GM23338 (cell line): ENCODE measurements at regions not wholly inside any gene's neighbourhood (a gene's known extent, or its start where the extent isn't known, plus 50 kb on each side); places are given as distances from the start of the nearest gene placed in this dataset.

Experiments used
- ATAC-seq: fragments of 200-7000 bp; cut with Tn5 transposase; 3 replicates; pipeline ENCODE4 v1.9.1; 2020
- DNase-seq: peaks from one replicate; pipeline ENCODE4 v3.0.0-alpha.2; 2015; ENCODE audit warnings: low spot score
- H2AFZ ChIP-seq: fragments of 200-600 bp; sonication (generic); 2 replicates; pipeline ENCODE4 v1.8.0; 2016; ENCODE audit warnings: antibody characterized with exemption, mild to moderate bottlenecking, moderate library complexity
- H3F3A ChIP-seq: fragments of 200-600 bp; sonication (generic); replicated peaks from 2 replicates; pipeline ENCODE4 v1.8.0; 2017; ENCODE audit warnings: antibody characterized with exemption, mixed run types, low read depth
- H3K27ac ChIP-seq: fragments of 200-600 bp; sonication (generic); 2 replicates; pipeline ENCODE4 v1.6.1; 2016; ENCODE audit warnings: low read depth
- H3K27me3 ChIP-seq: fragments of 200-600 bp; sonication (generic); 2 replicates; pipeline ENCODE4 v1.8.0; 2016; ENCODE audit warnings: mild to moderate bottlenecking, mixed run types, moderate library complexity; ENCODE audit not compliant: insufficient read depth
- H3K36me3 ChIP-seq: fragments of 200-600 bp; sonication (generic); 2 replicates; pipeline ENCODE4 v1.8.0; 2016; ENCODE audit warnings: mild to moderate bottlenecking; ENCODE audit not compliant: insufficient read depth
- H3K4me1 ChIP-seq: fragments of 200-600 bp; sonication (generic); 2 replicates; pipeline ENCODE4 v1.8.0; 2016; ENCODE audit warnings: mild to moderate bottlenecking, moderate library complexity; ENCODE audit not compliant: insufficient read depth
- H3K4me2 ChIP-seq: fragments of 200-600 bp; sonication (generic); 2 replicates; pipeline ENCODE4 v1.7.1; 2017; ENCODE audit warnings: mixed run types
- H3K4me3 ChIP-seq: fragments of 200-600 bp; sonication (generic); 2 replicates; pipeline ENCODE4 v1.6.1; 2016; ENCODE audit warnings: mixed run types
- H3K79me2 ChIP-seq: fragments of 200-600 bp; sonication (generic); replicated peaks from 2 replicates; pipeline ENCODE4 v1.8.0; 2017; ENCODE audit warnings: mild to moderate bottlenecking; ENCODE audit not compliant: insufficient read depth
- H3K9me2 ChIP-seq: fragments of 200-600 bp; sonication (generic); 2 replicates; pipeline ENCODE4 v1.8.0; 2017; ENCODE audit not compliant: insufficient read depth
- H4K20me1 ChIP-seq: fragments of 200-600 bp; sonication (generic); replicated peaks from 2 replicates; pipeline ENCODE4 v1.8.0; 2017; ENCODE audit warnings: mild to moderate bottlenecking; ENCODE audit not compliant: insufficient read depth
- H3K27ac Mint-ChIP-seq: 2 replicates; pipeline ENCODE4 v1.8.0; 2020; ENCODE audit warnings: inconsistent platforms, mild to moderate bottlenecking, moderate library complexity, mixed read lengths
- H3K27me3 Mint-ChIP-seq: 3 replicates; pipeline ENCODE4 v1.8.0; 2022; ENCODE audit warnings: low read depth, mild to moderate bottlenecking, moderate library complexity, mixed read lengths, inconsistent platforms; ENCODE audit not compliant: insufficient read depth, poor library complexity
- H3K36me3 Mint-ChIP-seq: 3 replicates; pipeline ENCODE4 v1.8.0; 2021; ENCODE audit warnings: low read depth, mild to moderate bottlenecking, inconsistent platforms, moderate library complexity, mixed read lengths
- H3K4me1 Mint-ChIP-seq: 3 replicates; pipeline ENCODE4 v1.8.0; 2020; ENCODE audit warnings: mild to moderate bottlenecking, inconsistent platforms, mixed read lengths
- H3K4me3 Mint-ChIP-seq: 3 replicates; pipeline ENCODE4 v1.8.0; 2021; ENCODE audit warnings: moderate library complexity, mild to moderate bottlenecking, inconsistent platforms, mixed read lengths
- H3K9me3 Mint-ChIP-seq: 3 replicates; pipeline ENCODE4 v1.8.0; 2020; ENCODE audit warnings: moderate library complexity, mild to moderate bottlenecking, inconsistent platforms, mixed read lengths
- CREB1 ChIP-seq: fragments of 250-450 bp; sonication (Bioruptor Pico); IDR thresholded peaks from 2 replicates; pipeline ENCODE4 v1.5.0; 2020; ENCODE audit warnings: low read depth, mild to moderate bottlenecking, moderate library complexity
- ETS1 ChIP-seq: IDR thresholded peaks from 2 replicates; pipeline ENCODE4 v1.6.1; 2016; ENCODE audit warnings: antibody characterized with exemption
- EZH2 ChIP-seq: fragments of 200-600 bp; sonication (generic); IDR thresholded peaks from one replicate; pipeline ENCODE4 v1.8.0; 2017; ENCODE audit warnings: antibody characterized with exemption, mild to moderate bottlenecking, low read depth; ENCODE audit not compliant: unreplicated experiment
- EZH2phosphoT487 ChIP-seq: fragments of 200-600 bp; sonication (generic); IDR thresholded peaks from one replicate; pipeline ENCODE4 v1.8.1; 2018; ENCODE audit warnings: antibody characterized with exemption; ENCODE audit not compliant: unreplicated experiment
- JUNB ChIP-seq: IDR thresholded peaks from one replicate; pipeline ENCODE4 v1.6.1; 2016; ENCODE audit warnings: antibody characterized with exemption; ENCODE audit not compliant: unreplicated experiment
- NANOG ChIP-seq: IDR thresholded peaks from 2 replicates; pipeline ENCODE4 v1.6.1; 2016; ENCODE audit warnings: antibody characterized with exemption, borderline replicate concordance
- POLR2AphosphoS5 ChIP-seq: IDR thresholded peaks from 2 replicates; pipeline ENCODE4 v1.6.1; 2016; ENCODE audit warnings: antibody characterized with exemption, low read depth
- REST ChIP-seq: IDR thresholded peaks from one replicate; pipeline ENCODE4 v1.6.1; 2018; ENCODE audit warnings: antibody characterized with exemption; ENCODE audit not compliant: unreplicated experiment
- ZNF114 ChIP-seq: fragments of 250-450 bp; sonication (Bioruptor Pico); IDR thresholded peaks from 2 replicates; pipeline ENCODE4 v1.5.0; 2020; ENCODE audit warnings: mild to moderate bottlenecking, moderate library complexity
- ZNF331 ChIP-seq: fragments of 250-450 bp; sonication (Bioruptor Pico); IDR thresholded peaks from 2 replicates; pipeline ENCODE4 v1.5.0; 2020; ENCODE audit warnings: low read depth, mild to moderate bottlenecking, moderate library complexity
- ZNF462 ChIP-seq: fragments of 250-450 bp; sonication (Bioruptor Pico); IDR thresholded peaks from 2 replicates; pipeline ENCODE4 v1.5.0; 2020; ENCODE audit warnings: mild to moderate bottlenecking, moderate library complexity

GRCh38 chr11:111115890-111116289 is 129.6 kb upstream of the POU2AF2 start:
- no peaks in the 10 kb centered on the region for H4K20me1 ChIP-seq
- no peak overlapping the region for H3K4me3 ChIP-seq
- no peaks in the 10 kb centered on the region for H3K9me2 ChIP-seq
- H3K4me1 ChIP-seq, result no peaks in the 10 kb centered on the region
- H3K36me3 Mint-ChIP-seq, result no peaks in the 10 kb centered on the region; the same call in 2 of the 3 replicates
- no peaks in the 10 kb centered on the region for H3K79me2 ChIP-seq
- no peak for DNase-seq
- H3K27ac Mint-ChIP-seq, result no peak overlapping the region
- no peaks in the 10 kb centered on the region for H3K4me1 Mint-ChIP-seq
- H3K27me3 ChIP-seq, result no peaks in the 10 kb centered on the region
- H3K9me3 Mint-ChIP-seq, result no peaks in the 10 kb centered on the region
- no peak overlapping the region for H3K27ac ChIP-seq
- TF ChIP-seq ZNF114 (CRISPR knock-in tag) (no peak), ZNF331 (no peak), JUNB (no peak), EZH2phosphoT487 (no peak), POLR2AphosphoS5 (no peak), ETS1 (no peak), NANOG (no peak), EZH2 (no peak), ZNF462 (no peak), REST (no peak), CREB1 (CRISPR knock-in tag) (no peak)
- H3K36me3 ChIP-seq, result no peaks in the 10 kb centered on the region
- H3F3A ChIP-seq, result no peaks in the 10 kb centered on the region
- no peak overlapping the region for H2AFZ ChIP-seq
- H3K27me3 Mint-ChIP-seq, result peaks cover 4% of the 10 kb centered on the region
- no peak overlapping the region for H3K4me3 Mint-ChIP-seq
- ATAC-seq, result no peak
- H3K4me2 ChIP-seq, result no peak overlapping the region
